A204.1 (cell line): ENCODE measurements at regions not wholly inside any gene's neighbourhood (a gene's known extent, or its start where the extent isn't known, plus 50 kb on each side); places are given as distances from the start of the nearest gene placed in this dataset.
"Not testable (repeated sequence)": the region's sequence is repeated elsewhere in the genome, so short reads cannot be mapped to it uniquely, and the experiment has no call there.

Experiments
- FAIRE-seq: peaks from 2 replicates; lab custom pipeline; 2012; peaks lifted over from hg19 to GRCh38; lab: Jason Lieb, UNC

DNA sequence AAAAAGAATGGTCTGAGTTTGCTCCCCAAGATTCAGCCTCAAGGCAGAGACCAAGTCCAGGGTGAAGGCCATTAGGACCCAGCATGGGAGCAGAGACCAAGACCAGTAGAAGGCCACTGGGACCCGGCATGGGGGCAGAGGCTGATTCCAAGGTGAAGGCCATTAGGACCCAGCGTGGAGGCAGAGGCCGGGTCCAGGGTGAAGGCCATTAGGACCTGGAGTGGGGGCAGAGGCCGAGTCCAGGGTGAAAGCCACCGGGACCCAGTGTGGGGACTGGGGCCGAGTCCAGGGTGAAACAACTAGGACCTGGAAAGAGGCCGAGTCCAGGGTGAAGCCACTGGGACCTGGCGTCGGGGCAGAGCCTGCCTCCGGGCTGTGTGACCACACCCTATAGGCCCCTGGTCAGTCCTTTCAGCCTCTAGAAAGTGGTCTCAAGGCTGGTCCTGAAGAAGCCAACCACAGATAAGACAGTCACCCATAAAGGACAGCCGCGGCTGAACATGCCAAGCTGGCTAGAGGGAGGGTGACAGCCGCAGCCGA, 113.8 kb upstream of the SALL3 start:
- no peak for FAIRE-seq

GRCh38 chr18:78867131-78867530, 112.5 kb upstream of the SALL3 start:
- no peak for FAIRE-seq

GRCh38 chr18:78868330-78869316, 111.0 kb upstream of the SALL3 start:
- FAIRE-seq: no peak

- FAIRE-seq: no peak
These were observed 108.0 kb upstream of the SALL3 start for GRCh38 chr18:78871618-78872017.

GRCh38 chr18:78873926-78874500, 105.6 kb upstream of the SALL3 start:
- FAIRE-seq: no peak

DNA sequence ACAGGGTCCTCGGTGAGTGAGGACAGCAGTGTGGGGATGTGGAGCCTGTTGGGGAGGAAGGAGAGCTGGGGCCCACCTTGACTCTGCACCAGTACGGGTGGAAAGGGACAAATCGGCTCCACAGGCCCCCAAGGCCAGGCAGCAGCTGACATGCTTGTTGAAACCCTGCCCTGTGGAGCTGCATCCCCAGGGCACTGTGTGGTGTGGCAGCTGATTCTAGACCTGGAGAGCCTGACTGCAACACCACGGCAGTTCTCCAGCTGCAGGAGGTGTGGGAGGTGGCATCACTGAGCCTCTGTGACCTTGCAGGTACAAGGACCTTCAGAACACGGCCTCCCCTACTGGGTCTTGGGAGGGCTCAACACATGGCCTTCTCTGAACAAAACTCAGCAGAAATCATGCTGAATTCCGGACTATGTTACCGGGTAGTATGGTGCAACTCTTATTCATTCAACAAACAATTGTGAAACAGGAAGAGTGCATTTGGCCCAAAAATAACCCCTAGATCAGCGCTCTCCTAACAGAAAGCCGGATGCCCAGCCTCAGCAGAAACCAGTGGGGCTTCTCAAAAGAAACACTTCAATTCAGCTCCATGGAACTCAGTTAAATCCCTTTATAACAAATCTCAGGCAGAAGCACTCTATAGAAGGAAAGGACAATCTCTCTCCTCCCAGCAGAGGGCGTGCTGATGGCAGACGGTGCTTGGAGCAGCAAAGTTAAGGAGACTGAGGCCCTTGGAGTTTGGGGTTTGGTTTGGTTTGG, 104.4 kb upstream of the SALL3 start:
- FAIRE-seq: no peak

GRCh38 chr18:78875778-78876650, 103.6 kb upstream of the SALL3 start:
- FAIRE-seq: no peak

- FAIRE-seq: no peak
These were observed 102.8 kb upstream of the SALL3 start for GRCh38 chr18:78876868-78877267.

DNA sequence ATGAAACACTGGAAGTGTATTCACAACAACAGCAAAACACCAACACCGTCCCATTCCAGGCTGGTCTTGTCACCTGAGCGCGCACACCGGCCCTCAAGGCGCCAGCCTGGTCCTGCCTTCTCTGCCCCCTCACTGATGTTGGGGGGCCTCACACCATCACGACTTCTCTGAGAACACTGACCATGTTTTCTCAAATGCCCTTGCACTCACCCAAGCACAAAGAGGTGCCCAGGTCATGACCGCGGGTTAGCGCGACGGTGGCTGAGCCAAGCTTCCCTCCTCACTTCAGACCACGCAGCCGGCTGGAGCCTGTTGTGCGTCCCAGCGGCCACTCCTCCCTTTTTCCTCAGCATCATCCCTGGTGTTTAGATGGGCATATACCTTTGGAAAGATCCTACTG, 101.3 kb upstream of the SALL3 start:
- no peak for FAIRE-seq

GRCh38 chr18:78879072-78879883, 100.3 kb upstream of the SALL3 start:
- not testable (repeated sequence) for FAIRE-seq

DNA sequence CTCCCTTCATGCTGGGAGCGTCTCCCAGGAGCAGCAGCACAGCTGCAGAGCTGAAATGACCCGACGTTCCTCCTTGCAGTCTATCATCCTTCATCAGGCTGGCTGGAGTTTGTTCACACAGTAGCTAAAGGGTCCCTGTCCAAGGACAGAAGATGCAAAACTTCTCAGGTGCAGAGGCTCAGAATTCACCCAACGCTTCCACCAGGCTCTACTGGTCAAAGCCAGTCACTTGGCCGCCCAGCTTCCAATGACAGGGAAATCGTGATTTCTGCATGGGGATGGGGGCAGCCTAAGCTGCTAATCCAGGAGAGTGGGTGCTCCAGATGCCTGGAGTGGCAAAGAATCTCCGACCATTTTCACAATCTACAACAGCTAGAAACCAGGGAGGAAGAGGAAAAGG, 97.0 kb upstream of the SALL3 start:
- FAIRE-seq: no peak

DNA sequence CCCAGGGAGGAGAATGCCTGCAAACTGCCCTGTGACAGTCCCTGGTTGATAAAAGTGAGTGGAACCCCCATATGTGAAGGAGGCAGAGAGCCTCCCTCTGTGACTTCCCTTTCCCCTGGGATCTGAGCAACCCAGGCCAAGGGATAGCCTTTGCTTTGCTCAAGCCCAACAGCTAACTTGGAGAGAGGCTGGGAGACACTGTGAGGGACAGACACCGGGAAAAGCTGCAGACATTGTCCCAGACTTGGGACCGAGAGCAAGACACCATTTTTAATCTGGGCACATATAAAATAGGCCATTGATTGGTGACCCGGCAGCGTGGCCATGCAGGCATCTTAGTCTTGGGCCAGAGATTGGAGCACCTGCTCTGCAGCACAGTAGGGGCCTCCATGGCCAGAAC, 96.1 kb upstream of the SALL3 start:
- FAIRE-seq: no peak

GRCh38 chr18:78884502-78884901, 95.1 kb upstream of the SALL3 start:
- no peak for FAIRE-seq

DNA sequence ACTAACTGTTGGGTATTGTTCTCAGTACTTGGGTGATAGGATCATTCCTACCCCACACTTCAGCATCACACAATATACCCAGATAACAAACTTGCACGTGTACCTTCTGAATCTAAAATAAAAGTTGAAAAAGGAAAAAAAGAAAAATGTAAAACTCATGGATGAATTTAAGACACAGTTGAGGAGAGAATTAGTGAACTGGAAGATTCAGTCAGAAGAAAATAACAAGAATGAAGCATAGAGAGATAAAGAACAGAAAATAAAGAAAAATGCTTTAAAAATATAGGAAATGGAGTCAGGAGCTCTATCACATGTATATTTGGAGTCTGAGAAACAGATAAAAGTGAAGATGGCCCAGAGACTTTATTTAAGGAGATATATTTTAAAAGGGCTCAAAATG, 90.4 kb upstream of the SALL3 start:
- no peak for FAIRE-seq

DNA sequence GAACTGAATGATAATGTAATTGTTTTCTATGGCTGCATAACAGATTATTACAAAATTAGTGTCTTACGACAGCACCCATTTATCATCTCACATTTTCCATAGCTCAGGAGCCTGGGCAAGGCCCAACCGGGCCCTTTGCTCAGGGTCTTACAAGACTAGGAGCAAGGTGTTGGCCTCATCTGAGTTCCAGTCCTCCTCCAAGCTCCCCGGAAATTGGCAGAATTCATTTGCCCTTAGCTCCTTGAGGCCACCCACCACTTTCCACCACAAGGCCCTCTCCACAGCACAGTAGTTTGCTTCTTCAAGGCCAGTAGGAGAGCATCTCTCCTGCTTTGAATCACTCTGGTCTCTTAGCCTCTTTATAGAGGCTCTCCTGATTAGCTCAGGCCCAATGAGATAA, 89.2 kb upstream of the SALL3 start:
- no peak for FAIRE-seq

- FAIRE-seq: no peak
These were observed 88.3 kb upstream of the SALL3 start for GRCh38 chr18:78891185-78891762.

DNA sequence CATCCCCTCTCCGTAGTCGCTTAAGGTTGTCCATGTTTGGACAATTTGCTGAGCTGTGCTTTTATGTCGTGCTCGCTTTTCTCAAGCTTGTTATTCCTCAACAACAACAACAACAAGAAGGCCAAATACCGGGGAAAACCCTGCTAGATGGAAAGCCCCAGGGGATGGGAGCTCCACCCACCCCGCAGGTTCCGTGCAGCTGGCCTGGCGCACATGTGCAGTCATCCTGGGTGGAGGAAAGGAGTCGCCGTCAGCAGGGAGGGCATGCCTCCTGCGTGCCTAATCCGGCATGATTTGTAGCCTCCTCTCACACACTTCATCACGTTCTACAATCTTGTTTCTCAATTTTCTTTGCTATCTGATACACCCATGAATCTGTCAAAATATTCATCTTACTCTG, 87.4 kb upstream of the SALL3 start:
- FAIRE-seq: no peak

DNA sequence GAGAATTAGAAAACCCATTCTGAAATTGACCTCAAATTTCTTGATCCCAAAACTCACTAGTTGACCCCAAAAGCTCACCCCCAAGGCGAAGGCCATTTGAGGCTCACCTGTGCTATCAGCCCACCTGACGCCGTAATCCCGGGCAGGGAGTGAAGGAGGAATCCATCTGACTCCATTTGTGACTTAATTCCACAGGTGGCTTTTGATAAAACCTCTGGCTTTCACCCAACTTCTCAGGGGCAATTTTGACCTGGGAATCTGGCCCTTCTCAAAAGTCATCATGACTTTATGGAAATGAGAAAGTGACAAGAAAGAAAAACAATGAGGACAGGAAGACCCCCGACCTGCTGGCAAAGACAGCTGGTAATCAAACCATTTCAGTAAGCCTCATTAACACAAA, 86.9 kb upstream of the SALL3 start:
- FAIRE-seq: no peak

DNA sequence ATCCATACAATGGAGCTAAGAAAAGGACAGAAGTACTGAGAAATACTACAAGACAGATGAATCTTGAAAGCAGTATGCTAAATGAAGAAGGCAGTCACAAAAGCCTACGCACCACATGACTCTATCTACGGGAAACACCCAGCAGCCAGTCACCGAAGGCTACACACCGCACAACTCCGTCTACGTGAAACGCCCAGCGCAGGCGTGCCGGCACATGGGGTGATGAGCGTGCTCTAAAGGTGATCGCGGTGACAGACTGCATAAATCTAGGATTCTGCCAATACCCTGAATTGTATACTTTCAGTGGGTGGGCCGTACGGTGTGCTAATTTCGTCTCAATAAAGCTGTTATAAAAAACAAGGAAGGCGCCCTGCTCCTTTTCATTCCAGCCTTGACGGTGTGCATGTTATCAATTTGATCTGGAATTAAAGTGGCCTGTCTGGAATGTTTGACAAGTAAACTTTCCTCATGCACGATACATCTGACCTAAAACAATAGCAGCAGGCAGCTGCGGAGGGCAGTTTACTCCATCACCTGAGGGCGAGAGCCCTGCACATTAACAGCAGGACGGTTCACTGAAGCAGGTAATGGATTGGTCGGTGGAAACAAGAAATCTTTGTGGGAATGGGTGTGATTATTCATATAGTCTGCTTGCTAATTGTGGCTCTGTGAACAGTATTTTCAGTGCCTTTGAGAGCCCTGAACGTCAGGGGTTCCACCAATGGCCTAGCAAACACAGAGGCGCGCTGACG, 86.2 kb upstream of the SALL3 start:
- no peak for FAIRE-seq

GRCh38 chr18:78894033-78894305, 85.6 kb upstream of the SALL3 start:
- FAIRE-seq: no peak
